Sigmoid colon (tissue), 6 donors: ENCODE measurements at regions not wholly inside any gene's neighbourhood (a gene's known extent, or its start where the extent isn't known, plus 50 kb on each side); places are given as distances from the start of the nearest gene placed in this dataset.

ENCODE experiments used
- DNase-seq: peaks from one replicate; pipeline ENCODE4 v3.0.0-alpha.2; 2019
- H3K27ac ChIP-seq, 4 donors: fragments of 200-600 bp; sonication (generic); one replicate each; pipeline ENCODE4 v1.5.1; 2016 to 2019; ENCODE audit warnings: mild to moderate bottlenecking in 1 of 4
- H3K27me3 ChIP-seq, 3 donors: fragments of 200-600 bp; sonication (generic); one replicate each; pipeline ENCODE4 v1.5.1; 2019; ENCODE audit warnings: mild to moderate bottlenecking in 1 of 3
- H3K36me3 ChIP-seq, 4 donors: fragments of 200-600 bp; sonication (generic); one replicate each; pipeline ENCODE4 v1.5.1; 2016 to 2019
- H3K4me1 ChIP-seq, 4 donors: fragments of 200-600 bp; sonication (generic); one replicate each; pipeline ENCODE4 v1.5.1; 2017 to 2019
- H3K4me3 ChIP-seq, 4 donors: fragments of 200-600 bp; sonication (generic); one replicate each; pipeline ENCODE4 v1.5.1; 2017 to 2019; ENCODE audit warnings: mild to moderate bottlenecking in 2 of 4, moderate library complexity in 1 of 4
- H3K9me3 ChIP-seq, 4 donors: fragments of 200-600 bp in 3 of 4; sonication (generic) in 3 of 4; one replicate each; pipeline versions ENCODE4 v1.5.1 to v1.6.1; 2013 to 2019
- EP300 ChIP-seq, 4 donors: sonication (generic); formaldehyde crosslinking; IDR thresholded peaks; one replicate each; pipeline ENCODE4 v1.6.1; 2017; ENCODE audit warnings: antibody characterized with exemption in 4 of 4
- POLR2A ChIP-seq, 2 donors: fragments of 450-650 bp; IDR thresholded peaks; one replicate each; pipeline ENCODE4 v1.6.1; 2016; ENCODE audit warnings: antibody characterized with exemption in 2 of 2, mild to moderate bottlenecking in 2 of 2, moderate library complexity in 2 of 2
- POLR2AphosphoS5 ChIP-seq, 4 donors: sonication (generic); formaldehyde crosslinking; IDR thresholded peaks; one replicate each; pipeline ENCODE4 v1.6.1; 2017; ENCODE audit warnings: antibody characterized with exemption in 4 of 4
- WGBS, 2 donors: extraction: QIAGEN DNeasy Blood & Tissue Kit; methylation state at CpG; one replicate each; pipeline ENCODE4 v1.1.7; 2013; 5-methylcytosine and 5-hydroxymethylcytosine counted together
- intact Hi-C: fragments of 100-400 bp; cut with DNase I; formaldehyde crosslinking; loops from one replicate; pipeline ENCODE4 v1.15.1; 2023
- TF ChIP-seq, protein P1 (sequence below), 4 experiments: fragments of 450-650 bp in 3 of 4; fragments of 200-600 bp in 1 of 4; IDR thresholded peaks; one replicate each; pipeline ENCODE4 v1.5.1; 2016 to 2019; ENCODE audit warnings: antibody characterized with exemption in 4 of 4, mild to moderate bottlenecking in 3 of 4, moderate library complexity in 2 of 4
- donor health status: healthy with polysubstance abuse.
- donor health status: healthy.

DNA sequence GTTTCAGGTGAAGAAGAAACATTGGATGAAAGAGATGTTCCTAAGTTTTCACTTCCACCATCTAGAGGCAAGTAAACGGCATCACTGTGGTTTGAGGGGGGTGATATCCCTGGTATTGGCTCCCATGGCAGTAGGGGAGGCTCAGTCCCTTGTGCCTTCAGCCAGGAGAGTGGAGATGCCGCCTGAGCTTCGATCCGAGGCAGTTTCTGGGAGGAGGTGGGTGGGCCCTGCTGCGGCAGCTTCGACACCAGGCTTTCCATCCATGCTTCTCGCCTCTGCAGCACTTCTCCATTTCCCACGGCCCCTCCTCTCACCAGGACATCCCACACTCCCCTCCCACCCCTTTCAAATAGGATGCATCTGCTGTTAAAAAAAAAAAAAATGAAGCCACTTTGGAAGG, 258.3 kb downstream of the GADD45G start:
- intact Hi-C loops = no loop called here
- H3K27me3 ChIP-seq = no peaks in the 10 kb centered on the region
- peak; percentile 50 for DNase-seq
- peaks cover 0 to 3% (median 0%) of the 10 kb centered on the region in 4 donors for H3K9me3 ChIP-seq
- no peaks in the 10 kb centered on the region for H3K36me3 ChIP-seq
- 85 to 90% methylated on average over 8 of the region's 8 CpGs for WGBS, 2 donors
- H3K4me3 ChIP-seq = no peak overlapping the region
- H3K27ac ChIP-seq = no peak overlapping the region
- H3K4me1 ChIP-seq = no peaks in the 10 kb centered on the region
- no peak for TF ChIP-seq POLR2AphosphoS5 (IDR thresholded peaks at IDR 0.05)
- TF ChIP-seq EP300 (IDR thresholded peaks at IDR 0.05) = no peak
- TF ChIP-seq, protein P1, sequence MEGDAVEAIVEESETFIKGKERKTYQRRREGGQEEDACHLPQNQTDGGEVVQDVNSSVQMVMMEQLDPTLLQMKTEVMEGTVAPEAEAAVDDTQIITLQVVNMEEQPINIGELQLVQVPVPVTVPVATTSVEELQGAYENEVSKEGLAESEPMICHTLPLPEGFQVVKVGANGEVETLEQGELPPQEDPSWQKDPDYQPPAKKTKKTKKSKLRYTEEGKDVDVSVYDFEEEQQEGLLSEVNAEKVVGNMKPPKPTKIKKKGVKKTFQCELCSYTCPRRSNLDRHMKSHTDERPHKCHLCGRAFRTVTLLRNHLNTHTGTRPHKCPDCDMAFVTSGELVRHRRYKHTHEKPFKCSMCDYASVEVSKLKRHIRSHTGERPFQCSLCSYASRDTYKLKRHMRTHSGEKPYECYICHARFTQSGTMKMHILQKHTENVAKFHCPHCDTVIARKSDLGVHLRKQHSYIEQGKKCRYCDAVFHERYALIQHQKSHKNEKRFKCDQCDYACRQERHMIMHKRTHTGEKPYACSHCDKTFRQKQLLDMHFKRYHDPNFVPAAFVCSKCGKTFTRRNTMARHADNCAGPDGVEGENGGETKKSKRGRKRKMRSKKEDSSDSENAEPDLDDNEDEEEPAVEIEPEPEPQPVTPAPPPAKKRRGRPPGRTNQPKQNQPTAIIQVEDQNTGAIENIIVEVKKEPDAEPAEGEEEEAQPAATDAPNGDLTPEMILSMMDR (IDR thresholded peaks at IDR 0.05) = no peak
- TF ChIP-seq POLR2A (IDR thresholded peaks at IDR 0.05) = no peak

DNA sequence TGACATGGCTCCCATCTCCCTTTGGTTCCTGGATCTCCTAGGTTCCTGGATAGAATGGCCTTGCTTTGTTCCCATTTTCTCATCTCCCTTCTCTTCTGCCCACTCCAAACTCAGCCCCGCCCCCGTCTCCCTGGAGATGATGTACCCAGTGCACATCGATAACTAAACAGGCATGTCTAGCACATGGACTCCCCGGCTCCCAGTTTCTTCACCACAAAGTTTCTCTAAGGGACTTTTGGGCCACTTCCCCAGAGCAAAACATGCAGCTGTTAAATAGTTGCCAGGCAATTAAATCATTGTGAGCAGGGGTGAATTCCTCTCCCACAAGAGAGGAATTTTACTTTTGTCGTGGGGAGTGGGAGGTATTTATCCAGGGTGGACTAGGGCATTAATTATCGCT, 259.0 kb downstream of the GADD45G start:
- Histone ChIP-seq H3K27me3 (no peaks in the 10 kb centered on the region), H3K36me3 (no peaks in the 10 kb centered on the region), H3K4me3 (no peak overlapping the region), H3K27ac (no peak overlapping the region), H3K4me1 (no peaks in the 10 kb centered on the region), H3K9me3 (no peaks in the 10 kb centered on the region)
- WGBS, 2 donors = 79% methylated on average over 6 of the region's 6 CpGs
- intact Hi-C loops = no loop called here
- DNase-seq = peak; percentile 35
- no peak for TF ChIP-seq POLR2AphosphoS5 (IDR thresholded peaks at IDR 0.05)
- TF ChIP-seq POLR2A (IDR thresholded peaks at IDR 0.05) = no peak
- TF ChIP-seq, protein P1 (IDR thresholded peaks at IDR 0.05) = no peak
- TF ChIP-seq EP300 (IDR thresholded peaks at IDR 0.05) = no peak

GRCh38 chr9:89864257-89864656, 259.4 kb downstream of the GADD45G start:
- no peaks in the 10 kb centered on the region for H3K4me1 ChIP-seq
- no peak overlapping the region for H3K27ac ChIP-seq
- H3K4me3 ChIP-seq = no peak overlapping the region
- intact Hi-C loops = no loop called here
- TF ChIP-seq EP300 (IDR thresholded peaks at IDR 0.05) = no peak
- no peak for TF ChIP-seq POLR2A (IDR thresholded peaks at IDR 0.05)
- TF ChIP-seq, protein P1 (IDR thresholded peaks at IDR 0.05) = no peak
- TF ChIP-seq POLR2AphosphoS5 (IDR thresholded peaks at IDR 0.05) = no peak
- WGBS, 2 donors = 87 to 92% methylated on average over 5 of the region's 5 CpGs
- H3K27me3 ChIP-seq = no peaks in the 10 kb centered on the region
- no peaks in the 10 kb centered on the region for H3K9me3 ChIP-seq
- no peaks in the 10 kb centered on the region for H3K36me3 ChIP-seq
- peak; percentile 53 for DNase-seq

DNA sequence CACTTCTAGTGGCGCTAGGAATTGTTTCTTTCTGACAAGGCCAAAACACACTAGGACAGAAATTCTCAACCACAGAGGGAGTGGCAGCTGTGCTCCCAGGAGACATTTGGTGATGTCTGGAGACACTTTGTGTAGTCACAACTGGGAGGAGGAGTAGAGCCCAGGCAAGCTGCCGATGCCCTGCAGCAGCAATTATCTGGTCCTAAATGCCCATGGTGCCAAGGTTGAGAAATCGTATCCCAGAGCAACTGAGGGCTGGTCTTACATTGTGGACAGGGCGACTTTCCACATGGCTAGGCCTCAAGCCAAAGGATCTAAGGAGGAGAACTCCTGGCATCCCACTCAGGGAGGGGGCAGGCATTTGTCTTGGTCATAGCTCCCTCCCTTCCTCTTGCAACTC, 259.9 kb downstream of the GADD45G start:
- no peaks in the 10 kb centered on the region for H3K36me3 ChIP-seq
- H3K9me3 ChIP-seq = no peaks in the 10 kb centered on the region
- no peak overlapping the region for H3K4me3 ChIP-seq
- intact Hi-C loops = no loop called here
- peaks cover 0 to 5% (median 0%) of the 10 kb centered on the region in 4 donors for H3K4me1 ChIP-seq
- no peak overlapping the region for H3K27ac ChIP-seq
- peak; percentile 32 for DNase-seq
- no peaks in the 10 kb centered on the region for H3K27me3 ChIP-seq
- TF ChIP-seq, protein P1 (IDR thresholded peaks at IDR 0.05) = no peak
- TF ChIP-seq POLR2A (IDR thresholded peaks at IDR 0.05) = no peak
- TF ChIP-seq EP300 (IDR thresholded peaks at IDR 0.05) = no peak
- no peak for TF ChIP-seq POLR2AphosphoS5 (IDR thresholded peaks at IDR 0.05)
- WGBS, 2 donors = 80 to 85% methylated on average over 4 of the region's 4 CpGs

GRCh38 chr9:89865357-89865756, 260.5 kb downstream of the GADD45G start:
- H3K4me1 ChIP-seq = peaks cover 0 to 11% (median 1%) of the 10 kb centered on the region in 4 donors
- peak; percentile 36 for DNase-seq
- H3K27ac ChIP-seq = no peak overlapping the region
- H3K9me3 ChIP-seq = no peaks in the 10 kb centered on the region
- 86 to 88% methylated on average over 8 of the region's 8 CpGs for WGBS, 2 donors
- H3K36me3 ChIP-seq = no peaks in the 10 kb centered on the region
- intact Hi-C loops = no loop called here
- H3K4me3 ChIP-seq = no peak overlapping the region
- H3K27me3 ChIP-seq = no peaks in the 10 kb centered on the region
- TF ChIP-seq EP300 (IDR thresholded peaks at IDR 0.05) (no peak), POLR2A (IDR thresholded peaks at IDR 0.05) (no peak), POLR2AphosphoS5 (IDR thresholded peaks at IDR 0.05) (no peak)
- TF ChIP-seq, protein P1 (IDR thresholded peaks at IDR 0.05) = no peak
